ENCODE measurements at regions not wholly inside any gene's neighbourhood (a gene's known extent, or its start where the extent isn't known, plus 50 kb on each side); places are given as distances from the start of the nearest gene placed in this dataset.

- DNase-seq (ENCODE audit: low spot score in 2 of 2) (no peak), FAIRE-seq (no peak)
Observed at GRCh38 chr9:124205686-124206352, 51.9 kb upstream of the NEK6 start.

- FAIRE-seq (no peak), DNase-seq (ENCODE audit: low spot score in 2 of 2) (no peak)
Observed at GRCh38 chr9:124206391-124206790, 51.4 kb upstream of the NEK6 start.

All from frontal cortex (tissue), 3 donors.